ENCODE measurements at regions not wholly inside any gene's neighbourhood (a gene's known extent, or its start where the extent isn't known, plus 50 kb on each side); places are given as distances from the start of the nearest gene placed in this dataset.

GRCh38 chr12:129959889-129960288 is 56.1 kb upstream of the TMEM132D start:
- ATAC-seq: no peak
- intact Hi-C loops (cut with DNase I): no loop called here
- DNase-seq: no peak
- no peaks in the 10 kb centered on the region for H3K4me1 ChIP-seq
- H3K9me3 ChIP-seq: no peaks in the 10 kb centered on the region
- TF ChIP-seq CTCF (IDR thresholded peaks at IDR 0.05): no peak
- no peaks in the 10 kb centered on the region for H3K27me3 ChIP-seq
- no peak overlapping the region for H3K4me3 ChIP-seq
- no peak overlapping the region for H3K27ac ChIP-seq
- H3K36me3 ChIP-seq: no peaks in the 10 kb centered on the region

GRCh38 chr12:129961091-129961490 is 57.3 kb upstream of the TMEM132D start:
- DNase-seq (no peak), ATAC-seq (no peak)
- Histone ChIP-seq H3K4me3 (no peak overlapping the region), H3K9me3 (no peaks in the 10 kb centered on the region), H3K27ac (no peak overlapping the region), H3K4me1 (no peaks in the 10 kb centered on the region), H3K27me3 (no peaks in the 10 kb centered on the region), H3K36me3 (no peaks in the 10 kb centered on the region)
- TF ChIP-seq CTCF (IDR thresholded peaks at IDR 0.05): no peak
- intact Hi-C loops (cut with DNase I): no loop called here

GRCh38 chr12:129961856-129962255 is 58.0 kb upstream of the TMEM132D start:
- Histone ChIP-seq H3K9me3 (no peaks in the 10 kb centered on the region), H3K4me1 (no peaks in the 10 kb centered on the region), H3K27ac (no peak overlapping the region), H3K4me3 (no peak overlapping the region), H3K27me3 (no peaks in the 10 kb centered on the region), H3K36me3 (no peaks in the 10 kb centered on the region)
- intact Hi-C loops (cut with DNase I): no loop called here
- no peak for TF ChIP-seq CTCF (IDR thresholded peaks at IDR 0.05)
- ATAC-seq (no peak), DNase-seq (no peak)

- ATAC-seq (no peak), DNase-seq (no peak)
- H3K27me3 ChIP-seq: no peaks in the 10 kb centered on the region
- H3K4me1 ChIP-seq: no peaks in the 10 kb centered on the region
- no peak overlapping the region for H3K4me3 ChIP-seq
- H3K36me3 ChIP-seq: no peaks in the 10 kb centered on the region
- intact Hi-C loops (cut with DNase I): no loop called here
- no peak overlapping the region for H3K27ac ChIP-seq
- no peaks in the 10 kb centered on the region for H3K9me3 ChIP-seq
- no peak for TF ChIP-seq CTCF (IDR thresholded peaks at IDR 0.05)
These were observed 60.5 kb upstream of the TMEM132D start for GRCh38 chr12:129964300-129964699.

GRCh38 chr12:129964826-129965457 is 61.1 kb upstream of the TMEM132D start:
- DNase-seq: no peak
- Histone ChIP-seq H3K4me3 (no peak overlapping the region), H3K36me3 (no peaks in the 10 kb centered on the region), H3K9me3 (no peaks in the 10 kb centered on the region), H3K27me3 (no peaks in the 10 kb centered on the region), H3K27ac (no peak overlapping the region), H3K4me1 (no peaks in the 10 kb centered on the region)
- no peak for ATAC-seq
- no peak for TF ChIP-seq CTCF (IDR thresholded peaks at IDR 0.05)
- intact Hi-C loops (cut with DNase I): no loop called here

All from upper lobe of right lung (tissue), 1 donor.